ENCODE measurements at regions not wholly inside any gene's neighbourhood (a gene's known extent, or its start where the extent isn't known, plus 50 kb on each side); places are given as distances from the start of the nearest gene placed in this dataset.
A peak's percentile ranks its signal among the peaks of the same experiment; 100 is the strongest.

DNA sequence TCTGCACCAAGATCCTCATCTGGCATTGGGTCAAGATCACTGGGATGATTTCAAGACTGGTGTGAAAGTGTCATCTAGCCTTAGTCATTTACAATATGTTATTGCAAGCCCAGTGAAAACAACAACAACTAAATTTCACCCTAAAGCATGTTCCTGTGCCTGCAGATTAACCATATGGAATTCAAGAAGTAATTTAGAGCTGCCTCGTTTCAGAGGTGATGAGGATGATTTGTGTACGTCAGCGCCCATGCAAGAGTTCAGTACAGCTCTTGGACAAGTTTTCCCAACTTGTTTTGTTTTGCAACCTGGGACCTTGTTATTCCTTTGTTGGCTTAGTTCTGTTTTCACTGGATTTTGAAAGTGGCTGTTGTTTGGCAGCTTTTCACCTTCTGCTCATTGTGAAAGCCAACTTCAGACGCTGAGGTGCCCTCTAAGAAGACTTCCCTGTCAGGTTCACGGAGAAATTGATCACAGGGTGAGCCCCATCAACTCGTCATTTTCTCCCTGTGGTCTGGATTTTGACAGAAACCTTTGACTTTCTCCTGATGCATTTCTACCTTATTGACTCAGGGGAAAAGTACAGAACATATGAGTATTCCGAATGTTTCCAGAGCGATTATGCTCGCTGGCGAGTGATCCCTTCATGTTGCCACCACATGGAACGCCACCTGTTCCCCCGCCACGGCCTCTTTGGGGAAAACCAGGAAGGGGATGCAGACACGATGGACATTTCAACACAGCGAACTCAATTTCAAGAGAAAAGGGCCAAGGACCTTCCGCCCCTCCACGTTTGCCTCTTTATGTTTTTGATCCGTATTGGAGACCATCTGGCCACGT is 85.6 kb downstream of the FOXL1 start:
- intact Hi-C loops (cut with DNase I; ENCODE audit: low total_unique reads): no loop called here
- no peak for DNase-seq
- Histone ChIP-seq H3K4me3 (no peak overlapping the region), H3K27ac (peak overlapping the region; percentile 27 to 57), H3K27me3 (no peaks in the 10 kb centered on the region), H3K9me3 (peaks cover 0 to 4% (median 0%) of the 10 kb centered on the region in 3 donors), H3K36me3 (no peaks in the 10 kb centered on the region), H3K4me1 (peaks cover 0 to 42% (median 19%) of the 10 kb centered on the region in 4 donors)
- TF ChIP-seq, protein P1, sequence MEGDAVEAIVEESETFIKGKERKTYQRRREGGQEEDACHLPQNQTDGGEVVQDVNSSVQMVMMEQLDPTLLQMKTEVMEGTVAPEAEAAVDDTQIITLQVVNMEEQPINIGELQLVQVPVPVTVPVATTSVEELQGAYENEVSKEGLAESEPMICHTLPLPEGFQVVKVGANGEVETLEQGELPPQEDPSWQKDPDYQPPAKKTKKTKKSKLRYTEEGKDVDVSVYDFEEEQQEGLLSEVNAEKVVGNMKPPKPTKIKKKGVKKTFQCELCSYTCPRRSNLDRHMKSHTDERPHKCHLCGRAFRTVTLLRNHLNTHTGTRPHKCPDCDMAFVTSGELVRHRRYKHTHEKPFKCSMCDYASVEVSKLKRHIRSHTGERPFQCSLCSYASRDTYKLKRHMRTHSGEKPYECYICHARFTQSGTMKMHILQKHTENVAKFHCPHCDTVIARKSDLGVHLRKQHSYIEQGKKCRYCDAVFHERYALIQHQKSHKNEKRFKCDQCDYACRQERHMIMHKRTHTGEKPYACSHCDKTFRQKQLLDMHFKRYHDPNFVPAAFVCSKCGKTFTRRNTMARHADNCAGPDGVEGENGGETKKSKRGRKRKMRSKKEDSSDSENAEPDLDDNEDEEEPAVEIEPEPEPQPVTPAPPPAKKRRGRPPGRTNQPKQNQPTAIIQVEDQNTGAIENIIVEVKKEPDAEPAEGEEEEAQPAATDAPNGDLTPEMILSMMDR (IDR thresholded peaks at IDR 0.05): no peak

GRCh38 chr16:86664522-86665318 is 86.4 kb downstream of the FOXL1 start:
- H3K9me3 ChIP-seq: peaks cover 0 to 4% (median 0%) of the 10 kb centered on the region in 3 donors
- no peaks in the 10 kb centered on the region for H3K36me3 ChIP-seq
- TF ChIP-seq, protein P1 (IDR thresholded peaks at IDR 0.05): no peak
- H3K27me3 ChIP-seq: no peaks in the 10 kb centered on the region
- H3K27ac ChIP-seq: peak overlapping the region; percentile 27 to 57
- no peak overlapping the region for H3K4me3 ChIP-seq
- DNase-seq: peak in 1 of 2 donors; percentile 77
- H3K4me1 ChIP-seq: peaks cover 0 to 50% (median 23%) of the 10 kb centered on the region in 4 donors
- intact Hi-C loops (cut with DNase I; ENCODE audit: low total_unique reads): no loop called here

DNA sequence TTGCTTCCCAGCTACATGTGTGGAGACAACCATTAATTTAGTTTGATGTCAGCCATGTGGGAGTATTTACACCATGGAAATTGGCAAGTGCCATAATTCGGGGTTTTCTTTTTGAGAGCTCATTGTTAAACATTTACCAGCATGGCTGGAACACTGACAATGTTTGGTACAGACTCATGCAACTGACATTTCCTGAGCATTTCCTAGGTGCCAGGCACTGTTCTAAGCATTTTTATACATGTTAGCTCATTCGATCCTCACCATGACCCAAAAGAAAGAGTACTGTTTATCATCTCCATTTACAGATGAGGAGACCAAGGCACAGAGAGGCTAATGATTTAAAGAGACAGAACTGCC is 86.9 kb downstream of the FOXL1 start:
- Histone ChIP-seq H3K4me1 (peaks cover 0 to 56% (median 26%) of the 10 kb centered on the region in 4 donors), H3K9me3 (peaks cover 0 to 4% (median 0%) of the 10 kb centered on the region in 3 donors), H3K4me3 (no peak overlapping the region), H3K27ac (peak overlapping the region; percentile 27 to 57), H3K36me3 (no peaks in the 10 kb centered on the region), H3K27me3 (no peaks in the 10 kb centered on the region)
- TF ChIP-seq, protein P1 (IDR thresholded peaks at IDR 0.05): no peak
- intact Hi-C loops (cut with DNase I; ENCODE audit: low total_unique reads): no loop called here
- DNase-seq: no peak

DNA sequence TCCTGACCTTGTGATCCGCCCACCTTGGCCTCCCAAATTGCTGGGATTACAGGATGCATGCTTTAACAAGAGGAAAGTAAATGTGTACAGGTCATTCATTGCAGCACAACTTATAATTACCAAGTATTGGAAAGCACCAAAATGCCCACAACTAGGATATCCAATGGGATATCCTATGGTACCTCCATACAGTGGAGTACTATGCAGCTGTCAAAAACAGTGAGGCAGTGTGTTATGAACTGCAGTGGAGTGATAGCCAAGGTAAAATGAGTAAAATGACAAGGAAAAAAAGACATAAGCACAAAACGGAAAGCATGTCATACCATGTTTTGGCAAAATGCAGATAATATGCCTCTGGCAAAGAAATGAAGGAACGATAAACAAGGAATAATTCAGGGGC is 87.6 kb downstream of the FOXL1 start:
- Histone ChIP-seq H3K4me3 (no peak overlapping the region), H3K27me3 (no peaks in the 10 kb centered on the region), H3K27ac (no peak overlapping the region), H3K4me1 (peaks cover 0 to 61% (median 26%) of the 10 kb centered on the region in 4 donors), H3K36me3 (no peaks in the 10 kb centered on the region), H3K9me3 (peaks cover 0 to 4% (median 0%) of the 10 kb centered on the region in 3 donors)
- DNase-seq: no peak
- intact Hi-C loops (cut with DNase I; ENCODE audit: low total_unique reads): no loop called here
- TF ChIP-seq, protein P1 (IDR thresholded peaks at IDR 0.05): no peak

DNA sequence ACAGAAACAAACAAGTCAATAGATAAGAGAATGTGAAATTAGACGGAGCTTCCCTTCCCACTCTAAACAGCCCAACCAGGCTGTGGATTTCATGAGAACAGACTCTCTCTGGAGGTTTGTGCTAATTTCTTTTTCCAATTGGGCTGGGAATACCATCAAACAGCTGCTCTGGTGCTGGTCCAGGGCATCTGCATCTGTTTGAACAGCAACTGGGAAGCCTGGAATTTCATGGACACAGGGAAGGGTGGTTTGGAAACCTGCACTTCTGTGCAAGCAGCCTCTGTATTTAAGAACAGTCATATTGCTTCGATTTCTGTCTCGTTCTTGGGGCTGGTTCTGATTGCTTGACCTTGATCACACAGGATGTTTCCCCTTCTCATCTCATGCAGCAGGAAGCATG is 88.7 kb downstream of the FOXL1 start:
- Histone ChIP-seq H3K4me3 (no peak overlapping the region), H3K27ac (no peak overlapping the region), H3K4me1 (peaks cover 0 to 61% (median 25%) of the 10 kb centered on the region in 4 donors), H3K9me3 (peaks cover 0 to 4% (median 0%) of the 10 kb centered on the region in 3 donors), H3K36me3 (no peaks in the 10 kb centered on the region), H3K27me3 (no peaks in the 10 kb centered on the region)
- DNase-seq: no peak
- intact Hi-C loops (cut with DNase I; ENCODE audit: low total_unique reads): no loop called here
- TF ChIP-seq, protein P1 (IDR thresholded peaks at IDR 0.05): no peak
